LNCaP clone FGC (cell line): ENCODE measurements at regions not wholly inside any gene's neighbourhood (a gene's known extent, or its start where the extent isn't known, plus 50 kb on each side); places are given as distances from the start of the nearest gene placed in this dataset.

ENCODE experiments used
- DNase-seq: peaks from one replicate; pipeline ENCODE4 v3.0.0-alpha.2; 2011; ENCODE audit warnings: low read depth
- H3K4me3 ChIP-seq: 2 replicates; pipeline ENCODE4 v1.5.1; 2011; ENCODE audit warnings: mild to moderate bottlenecking, low read depth, low read length, control low read depth
- CTCF ChIP-seq: IDR thresholded peaks from 2 replicates; pipeline ENCODE4 v1.5.1; 2012; ENCODE audit warnings: mild to moderate bottlenecking; ENCODE audit not compliant: control insufficient read depth, insufficient read depth; ENCODE audit errors: extremely low read depth

GRCh38 chr13:73742982-73743381, 391.2 kb downstream of the KLF12 start:
- no peak for TF ChIP-seq CTCF
- no peak for DNase-seq
- H3K4me3 ChIP-seq, result no peak overlapping the region

- no peak for TF ChIP-seq CTCF
- H3K4me3 ChIP-seq, result no peak overlapping the region
- no peak for DNase-seq
Measured at GRCh38 chr13:73741742-73742141, 392.5 kb downstream of the KLF12 start.

- no peak for DNase-seq
- no peak for TF ChIP-seq CTCF
- H3K4me3 ChIP-seq, result no peak overlapping the region
Measured at GRCh38 chr13:73741111-73741510, 393.1 kb downstream of the KLF12 start.

GRCh38 chr13:73740666-73741065, 393.5 kb downstream of the KLF12 start:
- DNase-seq, result no peak
- no peak overlapping the region for H3K4me3 ChIP-seq
- TF ChIP-seq CTCF, result no peak

GRCh38 chr13:73739394-73739793, 394.8 kb downstream of the KLF12 start:
- DNase-seq, result no peak
- TF ChIP-seq CTCF, result no peak
- H3K4me3 ChIP-seq, result no peak overlapping the region

GRCh38 chr13:73738626-73739025, 395.6 kb downstream of the KLF12 start:
- TF ChIP-seq CTCF, result no peak
- no peak overlapping the region for H3K4me3 ChIP-seq
- no peak for DNase-seq

- DNase-seq, result no peak
Measured at GRCh38 chr13:73737214-73737613, 397.0 kb downstream of the KLF12 start.

More at GRCh38 chr13:73737214-73737613, 397.0 kb downstream of the KLF12 start:
- no peak overlapping the region for H3K4me3 ChIP-seq
- no peak for TF ChIP-seq CTCF
